NCI-H1105 treated with DMSO at 0.1 percent for 48 hours (cell line): ENCODE measurements at regions not wholly inside any gene's neighbourhood (a gene's known extent, or its start where the extent isn't known, plus 50 kb on each side); places are given as distances from the start of the nearest gene placed in this dataset.

ENCODE experiments used
- DNase-seq: peaks from one replicate; lab custom pipeline; 2025; lab: John Stamatoyannopoulos, UW

- no peak for DNase-seq
Observed at GRCh38 chr2:194270648-194271047, 1386.4 kb upstream of the SLC39A10 start.

DNA sequence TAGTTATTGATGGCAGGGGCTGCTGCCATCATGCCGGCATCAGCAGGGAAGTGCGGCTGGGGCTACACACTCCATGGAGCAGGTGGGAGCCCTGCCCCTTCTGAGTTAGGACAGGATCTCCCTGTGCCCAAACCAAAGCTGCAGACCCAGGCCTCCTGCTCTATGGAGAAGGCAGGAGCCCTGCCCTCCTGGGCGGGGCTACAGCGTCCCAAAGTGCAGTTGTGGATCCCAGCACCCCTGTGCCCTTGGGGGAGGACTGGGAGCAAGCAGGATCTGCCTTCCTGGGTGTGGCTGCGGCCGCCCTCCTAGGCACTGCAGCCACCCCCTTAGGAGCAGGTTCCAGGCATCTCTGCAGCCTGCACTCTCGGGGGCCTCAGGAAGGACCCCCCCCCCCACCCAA, 1392.4 kb upstream of the SLC39A10 start:
- no peak for DNase-seq

DNA sequence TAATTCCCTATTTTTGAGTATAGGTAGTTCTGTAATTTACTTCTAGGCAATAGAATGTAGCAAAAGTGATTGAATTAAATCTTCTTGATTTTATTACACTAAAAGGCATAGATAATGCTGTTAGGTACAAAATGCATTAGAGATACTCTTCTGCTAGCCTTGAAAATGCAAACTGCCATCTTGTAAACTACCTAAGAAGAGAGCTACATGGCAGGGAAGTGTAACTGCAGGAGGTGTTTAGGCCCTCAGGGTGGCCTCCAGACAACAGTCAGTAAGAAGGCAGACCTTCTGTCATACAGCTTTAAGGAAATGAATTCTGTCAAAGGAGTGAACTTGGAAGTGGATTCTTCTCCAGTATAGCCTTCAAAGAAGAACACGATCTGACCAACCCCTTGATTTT, 1396.8 kb upstream of the SLC39A10 start:
- DNase-seq = no peak

DNA sequence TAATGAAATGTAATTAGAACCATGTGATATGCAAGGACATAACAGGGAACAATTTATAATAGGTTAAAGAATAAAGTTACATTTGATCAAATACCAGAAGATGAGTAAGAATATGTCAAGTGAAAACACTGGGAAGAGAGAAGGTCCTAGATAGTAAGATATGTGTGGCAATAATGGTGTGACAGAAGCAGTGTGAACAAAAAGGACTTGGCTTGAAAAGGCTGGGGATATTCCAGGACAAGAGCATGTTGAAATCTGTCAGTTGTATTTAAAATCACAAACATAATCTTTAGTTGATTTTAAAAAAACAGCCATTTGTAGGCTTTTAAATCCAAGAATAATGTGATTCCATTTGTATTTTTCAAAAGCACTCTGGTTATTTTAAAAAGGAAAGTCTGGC, 1399.9 kb upstream of the SLC39A10 start:
- no peak for DNase-seq

GRCh38 chr2:194253528-194254259, 1403.3 kb upstream of the SLC39A10 start:
- no peak for DNase-seq

DNA sequence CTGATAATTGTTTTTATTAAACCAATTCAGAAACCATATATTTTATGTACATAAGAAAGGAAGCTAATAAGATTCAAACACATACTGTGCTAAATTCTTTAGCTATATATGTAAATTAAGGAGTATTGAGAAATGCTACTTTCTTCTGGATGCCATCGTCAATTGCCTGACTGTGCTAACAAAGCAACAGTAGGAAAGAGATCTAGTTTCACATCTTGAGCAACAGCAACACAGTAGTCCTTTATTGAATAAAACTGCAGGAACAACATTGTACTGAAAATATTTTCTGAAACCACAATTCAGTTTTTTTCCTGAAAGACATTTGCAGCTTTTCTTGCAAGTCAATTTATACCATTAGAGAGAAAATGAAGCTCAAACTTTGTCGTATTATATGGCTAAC, 1404.9 kb upstream of the SLC39A10 start:
- DNase-seq = no peak

- DNase-seq = no peak
Observed at GRCh38 chr2:194232600-194232999, 1424.4 kb upstream of the SLC39A10 start.

DNA sequence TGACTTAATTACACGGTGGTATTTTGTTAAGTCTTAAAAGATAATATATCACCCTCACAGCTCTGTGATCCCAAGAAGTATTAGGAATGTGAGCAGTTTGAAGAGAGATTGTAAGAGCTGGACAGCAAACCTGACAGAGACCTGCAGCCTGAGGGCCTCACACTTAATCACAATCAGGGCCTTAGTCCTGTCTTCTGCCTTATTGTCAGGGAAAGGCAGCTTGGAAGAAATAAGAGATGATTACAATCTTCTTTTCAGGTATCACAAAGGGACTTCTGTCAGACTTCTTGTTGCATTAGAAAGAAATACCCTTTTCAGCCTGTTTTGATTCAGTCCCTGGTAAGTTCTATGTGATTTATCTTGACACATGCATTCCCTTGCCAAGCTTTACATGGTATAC, 1433.8 kb upstream of the SLC39A10 start:
- DNase-seq = no peak

DNA sequence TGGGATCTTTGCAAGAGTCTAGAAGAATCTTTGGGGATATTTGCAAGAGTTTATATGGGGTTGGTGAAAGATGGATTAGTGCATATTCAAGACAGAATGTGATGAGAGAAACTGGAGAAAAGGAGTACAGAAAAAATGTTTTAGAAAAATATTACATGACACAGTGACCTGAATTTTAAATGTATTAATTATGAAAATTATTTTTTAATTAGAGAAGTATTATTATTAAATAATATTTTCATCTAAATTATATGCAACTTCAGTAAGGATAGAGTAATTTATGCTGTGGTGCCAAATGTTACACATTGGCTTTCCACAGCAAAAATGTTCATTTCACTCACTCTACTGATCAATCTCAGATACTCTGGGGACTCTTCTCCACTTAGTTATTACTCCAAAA, 1442.8 kb upstream of the SLC39A10 start:
- DNase-seq = no peak

DNA sequence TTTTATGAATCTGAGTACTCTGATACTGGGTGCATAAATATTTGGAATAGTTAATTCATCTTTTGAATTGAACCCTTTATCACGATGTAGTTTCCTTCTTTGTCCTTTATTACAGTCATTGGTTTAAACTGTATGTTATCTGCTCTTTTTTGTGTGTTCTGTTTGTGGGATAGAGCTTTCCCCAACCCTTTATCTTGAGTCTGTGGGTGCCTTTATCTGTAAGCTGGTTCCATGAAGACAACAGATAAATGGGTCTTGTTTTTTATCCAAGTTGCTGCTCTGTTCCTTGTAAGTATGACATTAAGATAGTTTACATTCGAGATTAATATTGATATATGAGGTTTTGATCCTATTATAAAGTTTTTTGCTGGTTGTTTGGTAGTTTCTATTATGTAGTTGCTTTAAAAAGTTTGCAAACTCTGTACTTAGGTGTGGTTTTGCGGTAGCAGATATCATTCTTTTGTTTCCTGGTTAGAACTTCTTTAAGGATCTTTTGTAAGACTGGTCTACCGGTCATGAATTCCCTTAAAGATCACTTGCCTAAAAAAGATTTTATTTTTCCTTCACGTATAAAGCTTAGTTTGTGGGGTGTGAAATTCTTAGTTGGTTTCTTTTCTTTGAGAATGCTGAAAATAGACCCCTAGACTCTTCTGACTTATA, 1451.3 kb upstream of the SLC39A10 start:
- DNase-seq = no peak

- DNase-seq = no peak
Observed at GRCh38 chr2:194203898-194204297, 1453.1 kb upstream of the SLC39A10 start.

DNA sequence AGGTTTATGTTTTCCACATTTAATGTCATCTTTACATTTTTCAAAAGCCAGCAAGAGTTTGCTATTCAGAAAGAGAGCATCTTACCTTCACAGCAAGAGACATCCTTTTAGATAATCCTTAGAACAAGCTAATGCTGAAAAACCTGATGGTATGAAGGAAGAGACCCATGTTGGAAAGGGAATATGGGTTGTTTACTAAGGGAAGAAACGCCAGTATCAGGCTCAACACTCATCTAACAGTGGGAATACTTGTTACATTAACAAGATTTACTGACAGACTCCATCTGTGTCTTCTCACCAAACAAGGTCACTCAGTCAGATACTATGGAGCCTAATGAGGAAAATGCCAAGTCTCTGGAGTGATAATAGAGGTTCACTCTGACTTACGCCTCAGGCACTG, 1474.1 kb upstream of the SLC39A10 start:
- DNase-seq = no peak

- DNase-seq = no peak
Observed at GRCh38 chr2:194176134-194176533, 1480.9 kb upstream of the SLC39A10 start.

DNA sequence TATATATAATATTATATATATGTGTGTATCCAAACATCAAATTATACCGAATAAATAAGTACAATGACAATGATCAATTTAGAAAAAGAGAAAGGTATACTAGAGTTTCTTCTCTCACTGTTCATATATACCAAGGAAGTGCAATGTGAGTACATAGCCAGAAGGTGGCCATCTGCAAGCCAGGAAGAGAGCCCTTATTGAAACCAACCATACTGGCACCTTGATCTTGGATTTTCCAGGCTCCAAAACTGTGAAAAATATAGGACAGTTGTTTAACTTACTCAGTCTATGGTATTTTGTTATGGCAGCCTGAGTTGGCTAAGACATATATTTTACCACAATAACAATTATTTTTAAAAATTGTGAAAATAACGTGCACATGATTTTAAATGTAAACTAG, 1490.2 kb upstream of the SLC39A10 start:
- no peak for DNase-seq

- no peak for DNase-seq
Observed at GRCh38 chr2:194155431-194155830, 1501.6 kb upstream of the SLC39A10 start.

DNA sequence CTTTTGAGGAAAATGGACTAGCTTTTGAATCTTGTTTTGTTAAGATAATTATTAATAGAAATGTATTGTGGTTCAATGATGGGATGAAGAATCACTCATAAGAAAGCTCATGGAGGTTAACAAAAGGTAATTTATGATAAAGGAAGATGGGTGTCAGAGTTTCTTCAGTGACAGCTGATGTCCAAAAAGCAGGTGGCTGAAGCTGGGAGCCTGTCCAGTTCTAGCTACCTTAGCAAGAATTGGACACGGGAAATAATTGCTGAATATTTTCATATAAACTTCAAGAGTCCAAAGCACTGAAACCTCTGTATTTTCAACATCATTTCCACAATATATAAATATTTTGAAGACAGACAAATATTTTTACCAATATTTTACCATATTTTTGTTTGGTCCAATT, 1505.8 kb upstream of the SLC39A10 start:
- no peak for DNase-seq

DNA sequence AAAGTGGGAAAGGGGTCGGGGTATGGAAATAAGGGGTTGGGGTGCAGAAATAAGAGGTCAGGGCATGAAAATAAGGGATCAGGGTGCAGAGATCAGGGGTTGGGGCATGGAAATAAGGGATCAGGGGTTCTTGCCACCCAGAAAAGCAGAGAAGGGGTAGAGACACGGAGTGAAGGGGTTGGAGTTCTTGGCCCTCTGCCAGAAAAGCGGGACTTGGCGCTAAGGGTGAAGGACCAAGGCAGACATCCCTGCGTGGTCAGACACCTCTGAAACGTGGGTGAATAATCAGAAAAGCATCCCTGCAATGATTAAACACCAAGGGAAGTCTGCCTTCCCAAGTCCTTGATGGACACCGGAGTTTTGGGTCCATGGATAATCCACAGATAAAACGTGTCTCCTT, 1521.6 kb upstream of the SLC39A10 start:
- DNase-seq = no peak

DNA sequence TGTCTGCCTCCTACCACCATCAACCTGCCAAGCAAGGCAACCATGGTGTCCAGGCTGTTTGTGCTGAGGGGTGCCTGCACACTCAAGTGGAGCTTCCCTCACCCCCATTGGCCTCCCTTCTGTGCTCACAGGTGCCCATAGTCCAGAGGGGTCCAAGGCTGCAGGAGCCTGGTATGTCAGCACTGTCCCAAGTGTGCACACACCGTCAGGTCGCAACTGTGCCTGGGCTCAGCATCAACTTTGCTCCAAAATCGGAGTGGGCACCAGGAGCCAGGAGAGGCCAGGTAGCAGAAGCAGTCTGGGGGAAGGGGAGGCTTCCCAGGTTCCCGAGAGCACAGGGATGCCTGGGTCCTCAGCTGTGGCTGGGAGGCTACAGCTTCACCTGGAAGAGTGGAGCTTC, 1528.2 kb upstream of the SLC39A10 start:
- DNase-seq = no peak

DNA sequence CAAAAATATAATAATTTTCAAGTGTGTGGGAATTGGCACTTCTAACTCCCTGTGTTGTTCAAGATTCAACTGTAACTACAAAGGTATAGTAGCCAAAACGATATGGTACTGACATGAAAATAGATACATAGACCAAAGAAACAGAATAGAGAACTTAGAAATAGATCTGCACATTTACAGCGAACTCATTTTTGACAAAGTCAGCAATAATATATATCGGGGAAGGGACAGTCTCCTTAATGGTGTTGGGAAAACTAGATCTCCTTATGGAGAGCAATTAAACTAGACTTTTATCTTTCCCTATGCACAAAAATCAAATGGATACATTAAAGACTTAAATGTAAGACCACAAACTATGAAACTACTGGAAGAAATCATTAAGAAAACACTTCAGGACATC, 1530.6 kb upstream of the SLC39A10 start:
- no peak for DNase-seq

DNA sequence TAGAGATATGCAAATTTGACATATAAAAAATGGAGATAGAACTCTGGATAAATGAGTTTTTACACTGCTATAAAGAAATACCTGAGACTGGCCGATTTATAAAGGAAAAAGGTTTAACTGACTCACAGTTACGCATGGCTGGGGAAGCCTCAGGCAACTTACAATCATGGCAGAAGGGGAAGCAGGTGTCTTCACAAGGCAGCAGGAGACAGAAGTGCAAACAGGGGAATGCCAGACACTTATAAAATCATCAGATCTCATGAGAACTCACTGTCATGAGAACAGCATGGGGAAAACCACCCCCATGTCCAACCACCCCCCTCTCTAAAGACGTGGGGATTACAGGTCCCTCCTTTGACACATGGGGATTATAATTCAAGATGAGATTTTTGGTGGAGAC, 1540.2 kb upstream of the SLC39A10 start:
- no peak for DNase-seq

DNA sequence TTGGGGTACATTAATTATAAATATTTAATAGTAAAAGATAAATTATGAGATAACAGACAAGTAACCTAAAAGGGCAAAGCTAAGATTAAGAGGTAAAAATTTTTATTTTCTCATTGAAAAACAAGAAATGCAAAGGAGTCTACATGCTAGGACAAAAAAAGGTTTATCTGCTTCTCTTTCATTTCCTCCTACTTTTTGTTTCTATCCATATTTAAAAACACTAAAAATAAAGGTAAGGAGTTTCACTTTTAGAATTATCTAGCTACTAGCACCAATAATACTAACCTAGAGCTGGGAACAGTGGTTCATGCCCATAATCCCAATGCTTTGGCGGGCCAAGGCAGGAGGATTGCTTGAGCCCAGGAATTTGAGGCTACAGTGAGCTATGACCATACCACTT, 1551.7 kb upstream of the SLC39A10 start:
- DNase-seq = no peak

- DNase-seq = no peak
Observed at GRCh38 chr2:194104687-194105086, 1552.3 kb upstream of the SLC39A10 start.

- DNase-seq = no peak
Observed at GRCh38 chr2:194103941-194104659, 1552.9 kb upstream of the SLC39A10 start.
